ENCODE measurements at regions not wholly inside any gene's neighbourhood (a gene's known extent, or its start where the extent isn't known, plus 50 kb on each side); places are given as distances from the start of the nearest gene placed in this dataset.

DNA sequence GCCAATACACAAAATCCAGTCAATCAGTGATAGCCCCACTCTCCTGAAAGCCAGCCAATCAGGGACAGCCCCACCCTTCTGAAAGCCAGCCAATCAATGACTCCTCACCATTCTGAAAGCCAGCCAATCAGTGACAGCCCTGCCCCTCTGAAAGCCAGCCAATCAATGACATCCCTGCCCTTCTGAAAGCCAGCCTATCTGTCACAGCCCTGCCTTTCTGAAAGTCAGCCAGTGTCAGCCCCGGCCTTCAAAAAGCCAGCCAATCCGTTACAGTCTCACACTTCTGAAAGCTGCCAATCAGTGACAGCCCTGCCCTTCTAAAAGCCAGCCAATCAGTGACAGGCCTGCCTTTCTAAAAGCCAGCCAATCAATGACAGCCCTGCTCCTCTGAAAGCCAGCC is 95.9 kb upstream of the HDAC4 start (continued):
- TF ChIP-seq, protein P1, sequence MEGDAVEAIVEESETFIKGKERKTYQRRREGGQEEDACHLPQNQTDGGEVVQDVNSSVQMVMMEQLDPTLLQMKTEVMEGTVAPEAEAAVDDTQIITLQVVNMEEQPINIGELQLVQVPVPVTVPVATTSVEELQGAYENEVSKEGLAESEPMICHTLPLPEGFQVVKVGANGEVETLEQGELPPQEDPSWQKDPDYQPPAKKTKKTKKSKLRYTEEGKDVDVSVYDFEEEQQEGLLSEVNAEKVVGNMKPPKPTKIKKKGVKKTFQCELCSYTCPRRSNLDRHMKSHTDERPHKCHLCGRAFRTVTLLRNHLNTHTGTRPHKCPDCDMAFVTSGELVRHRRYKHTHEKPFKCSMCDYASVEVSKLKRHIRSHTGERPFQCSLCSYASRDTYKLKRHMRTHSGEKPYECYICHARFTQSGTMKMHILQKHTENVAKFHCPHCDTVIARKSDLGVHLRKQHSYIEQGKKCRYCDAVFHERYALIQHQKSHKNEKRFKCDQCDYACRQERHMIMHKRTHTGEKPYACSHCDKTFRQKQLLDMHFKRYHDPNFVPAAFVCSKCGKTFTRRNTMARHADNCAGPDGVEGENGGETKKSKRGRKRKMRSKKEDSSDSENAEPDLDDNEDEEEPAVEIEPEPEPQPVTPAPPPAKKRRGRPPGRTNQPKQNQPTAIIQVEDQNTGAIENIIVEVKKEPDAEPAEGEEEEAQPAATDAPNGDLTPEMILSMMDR (IDR thresholded peaks at IDR 0.05; ENCODE audit: low read depth, low read length, missing input control), result no peak
- no peak for TF ChIP-seq NR2F2 (IDR thresholded peaks at IDR 0.05)
- no peak for TF ChIP-seq FOXA2 (IDR thresholded peaks at IDR 0.05)

DNA sequence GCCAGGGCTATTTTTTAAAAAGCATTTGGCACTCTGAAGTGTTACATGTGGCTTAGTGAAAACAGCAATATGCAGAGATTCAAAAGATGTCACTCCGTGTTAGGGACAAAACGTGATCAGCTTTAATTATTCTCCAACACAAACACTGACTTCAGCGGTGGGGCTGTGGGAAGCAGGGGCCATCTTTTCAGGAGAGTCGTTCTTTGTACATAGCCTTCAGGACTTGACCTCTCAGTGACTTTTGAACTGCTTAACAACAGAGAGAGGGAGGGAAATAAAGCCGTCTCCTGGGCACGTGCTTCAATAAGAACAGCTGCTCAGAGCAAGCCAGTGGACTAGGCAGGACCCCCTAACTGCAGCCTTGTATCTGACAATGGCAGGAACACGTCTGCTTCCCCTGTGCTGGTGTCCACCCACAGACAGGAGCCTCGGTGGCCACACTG is 95.0 kb upstream of the HDAC4 start:
- Histone ChIP-seq H3K9me3 (ENCODE audit: control insufficient read depth in 4 of 4, low read length in 3 of 4) (peaks cover 0 to 3% (median 0%) of the 10 kb centered on the region in 4 donors), H3K36me3 (ENCODE audit: control insufficient read depth in 4 of 4, insufficient read depth in 3 of 4, low read depth in 1 of 4, low read length in 3 of 4) (no peaks in the 10 kb centered on the region), H3K27ac (ENCODE audit: low read depth in 1 of 2, low read length in 2 of 2) (no peak overlapping the region), H3K4me3 (ENCODE audit: low read depth in 1 of 3, low read length in 3 of 3) (no peak overlapping the region), H3K27me3 (ENCODE audit: control insufficient read depth in 4 of 4, insufficient read depth in 4 of 4, low read length in 3 of 4) (no peaks in the 10 kb centered on the region), H3K4me1 (ENCODE audit: control insufficient read depth in 4 of 4, insufficient read depth in 4 of 4, low read length in 3 of 4) (no peaks in the 10 kb centered on the region), H3K9ac (ENCODE audit: low read depth in 1 of 2, low read length in 2 of 2) (no peak overlapping the region)
- 43% methylated on average over 8 of the region's 8 CpGs for WGBS
- DNase-seq (ENCODE audit: low spot score), result no peak
- TF ChIP-seq TAF1 (conservative IDR thresholded peaks at IDR 0.05), result no peak
- no peak for TF ChIP-seq GABPA (IDR thresholded peaks at IDR 0.05 in 1 of 2, conservative IDR thresholded peaks at IDR 0.05 in 1 of 2)
- TF ChIP-seq, protein P2, sequence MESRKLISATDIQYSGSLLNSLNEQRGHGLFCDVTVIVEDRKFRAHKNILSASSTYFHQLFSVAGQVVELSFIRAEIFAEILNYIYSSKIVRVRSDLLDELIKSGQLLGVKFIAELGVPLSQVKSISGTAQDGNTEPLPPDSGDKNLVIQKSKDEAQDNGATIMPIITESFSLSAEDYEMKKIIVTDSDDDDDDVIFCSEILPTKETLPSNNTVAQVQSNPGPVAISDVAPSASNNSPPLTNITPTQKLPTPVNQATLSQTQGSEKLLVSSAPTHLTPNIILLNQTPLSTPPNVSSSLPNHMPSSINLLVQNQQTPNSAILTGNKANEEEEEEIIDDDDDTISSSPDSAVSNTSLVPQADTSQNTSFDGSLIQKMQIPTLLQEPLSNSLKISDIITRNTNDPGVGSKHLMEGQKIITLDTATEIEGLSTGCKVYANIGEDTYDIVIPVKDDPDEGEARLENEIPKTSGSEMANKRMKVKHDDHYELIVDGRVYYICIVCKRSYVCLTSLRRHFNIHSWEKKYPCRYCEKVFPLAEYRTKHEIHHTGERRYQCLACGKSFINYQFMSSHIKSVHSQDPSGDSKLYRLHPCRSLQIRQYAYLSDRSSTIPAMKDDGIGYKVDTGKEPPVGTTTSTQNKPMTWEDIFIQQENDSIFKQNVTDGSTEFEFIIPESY (IDR thresholded peaks at IDR 0.05), result no peak

DNA sequence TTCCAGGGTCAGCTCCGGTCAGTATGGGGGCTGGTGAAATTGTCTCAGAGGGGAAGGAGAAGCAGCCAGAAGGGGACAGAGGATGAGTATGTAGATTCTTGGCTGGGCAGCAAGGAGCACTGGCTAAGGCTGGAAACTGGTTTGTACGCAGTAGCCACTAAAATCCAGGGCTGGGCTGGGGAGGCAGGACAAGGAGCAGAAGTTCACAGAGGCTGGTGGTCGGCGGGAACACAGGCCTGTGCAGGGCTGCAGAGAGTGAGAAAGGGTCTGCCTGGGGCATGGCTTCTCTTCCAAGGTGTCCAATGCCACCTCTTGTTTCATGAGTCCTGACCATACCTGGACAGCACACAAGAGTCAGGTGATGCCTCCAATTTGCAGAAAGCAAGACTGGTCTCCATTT is 94.4 kb upstream of the HDAC4 start:
- no peak for DNase-seq (ENCODE audit: low spot score)

More for the DNA sequence above, 94.4 kb upstream of the HDAC4 start:
- TF ChIP-seq, protein P2 (IDR thresholded peaks at IDR 0.05), result no peak
- TF ChIP-seq, protein P3, sequence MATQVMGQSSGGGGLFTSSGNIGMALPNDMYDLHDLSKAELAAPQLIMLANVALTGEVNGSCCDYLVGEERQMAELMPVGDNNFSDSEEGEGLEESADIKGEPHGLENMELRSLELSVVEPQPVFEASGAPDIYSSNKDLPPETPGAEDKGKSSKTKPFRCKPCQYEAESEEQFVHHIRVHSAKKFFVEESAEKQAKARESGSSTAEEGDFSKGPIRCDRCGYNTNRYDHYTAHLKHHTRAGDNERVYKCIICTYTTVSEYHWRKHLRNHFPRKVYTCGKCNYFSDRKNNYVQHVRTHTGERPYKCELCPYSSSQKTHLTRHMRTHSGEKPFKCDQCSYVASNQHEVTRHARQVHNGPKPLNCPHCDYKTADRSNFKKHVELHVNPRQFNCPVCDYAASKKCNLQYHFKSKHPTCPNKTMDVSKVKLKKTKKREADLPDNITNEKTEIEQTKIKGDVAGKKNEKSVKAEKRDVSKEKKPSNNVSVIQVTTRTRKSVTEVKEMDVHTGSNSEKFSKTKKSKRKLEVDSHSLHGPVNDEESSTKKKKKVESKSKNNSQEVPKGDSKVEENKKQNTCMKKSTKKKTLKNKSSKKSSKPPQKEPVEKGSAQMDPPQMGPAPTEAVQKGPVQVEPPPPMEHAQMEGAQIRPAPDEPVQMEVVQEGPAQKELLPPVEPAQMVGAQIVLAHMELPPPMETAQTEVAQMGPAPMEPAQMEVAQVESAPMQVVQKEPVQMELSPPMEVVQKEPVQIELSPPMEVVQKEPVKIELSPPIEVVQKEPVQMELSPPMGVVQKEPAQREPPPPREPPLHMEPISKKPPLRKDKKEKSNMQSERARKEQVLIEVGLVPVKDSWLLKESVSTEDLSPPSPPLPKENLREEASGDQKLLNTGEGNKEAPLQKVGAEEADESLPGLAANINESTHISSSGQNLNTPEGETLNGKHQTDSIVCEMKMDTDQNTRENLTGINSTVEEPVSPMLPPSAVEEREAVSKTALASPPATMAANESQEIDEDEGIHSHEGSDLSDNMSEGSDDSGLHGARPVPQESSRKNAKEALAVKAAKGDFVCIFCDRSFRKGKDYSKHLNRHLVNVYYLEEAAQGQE (IDR thresholded peaks at IDR 0.05), result no peak
- TF ChIP-seq EGR1 (IDR thresholded peaks at IDR 0.05; ENCODE audit: low read depth in 2 of 2), result no peak
- TF ChIP-seq RXRA (IDR thresholded peaks at IDR 0.05), result no peak
- TF ChIP-seq GABPA (IDR thresholded peaks at IDR 0.05 in 1 of 2, conservative IDR thresholded peaks at IDR 0.05 in 1 of 2), result no peak
- TF ChIP-seq, protein P4, sequence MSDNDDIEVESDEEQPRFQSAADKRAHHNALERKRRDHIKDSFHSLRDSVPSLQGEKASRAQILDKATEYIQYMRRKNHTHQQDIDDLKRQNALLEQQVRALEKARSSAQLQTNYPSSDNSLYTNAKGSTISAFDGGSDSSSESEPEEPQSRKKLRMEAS (IDR thresholded peaks at IDR 0.05), result no peak
- no peak for TF ChIP-seq HNF4A (conservative IDR thresholded peaks at IDR 0.05)
- TF ChIP-seq HNF4G (IDR thresholded peaks at IDR 0.05), result no peak
- no peak for TF ChIP-seq FOXA1 (IDR thresholded peaks at IDR 0.05)
- no peak for TF ChIP-seq TAF1 (conservative IDR thresholded peaks at IDR 0.05)
- TF ChIP-seq FOXA2 (IDR thresholded peaks at IDR 0.05), result no peak
- no peak for TF ChIP-seq NR2F2 (IDR thresholded peaks at IDR 0.05)
- no peak for TF ChIP-seq JUND (IDR thresholded peaks at IDR 0.05)
- no peak for TF ChIP-seq SP1 (IDR thresholded peaks at IDR 0.05)
- no peaks in the 10 kb centered on the region for H3K27me3 ChIP-seq (ENCODE audit: control insufficient read depth in 4 of 4, insufficient read depth in 4 of 4, low read length in 3 of 4)
- H3K9ac ChIP-seq (ENCODE audit: low read depth in 1 of 2, low read length in 2 of 2), result no peak overlapping the region
- peaks cover 0 to 3% (median 0%) of the 10 kb centered on the region in 4 donors for H3K9me3 ChIP-seq (ENCODE audit: control insufficient read depth in 4 of 4, low read length in 3 of 4)
- 86% methylated on average over 4 of the region's 4 CpGs for WGBS
- no peak overlapping the region for H3K27ac ChIP-seq (ENCODE audit: low read depth in 1 of 2, low read length in 2 of 2)
- H3K4me1 ChIP-seq (ENCODE audit: control insufficient read depth in 4 of 4, insufficient read depth in 4 of 4, low read length in 3 of 4), result no peaks in the 10 kb centered on the region
- no peak overlapping the region for H3K4me3 ChIP-seq (ENCODE audit: low read depth in 1 of 3, low read length in 3 of 3)
- no peaks in the 10 kb centered on the region for H3K36me3 ChIP-seq (ENCODE audit: control insufficient read depth in 4 of 4, insufficient read depth in 3 of 4, low read depth in 1 of 4, low read length in 3 of 4)

Data from liver (tissue), 8 donors.